RKO (cell line): ENCODE measurements at regions not wholly inside any gene's neighbourhood (a gene's known extent, or its start where the extent isn't known, plus 50 kb on each side); places are given as distances from the start of the nearest gene placed in this dataset.
"Not testable (repeated sequence)": the region's sequence is repeated elsewhere in the genome, so short reads cannot be mapped to it uniquely, and the experiment has no call there.

ENCODE experiments used
- DNase-seq: peaks from one replicate; pipeline ENCODE4 v3.0.0-alpha.2; 2016; ENCODE audit warnings: low spot score

DNA sequence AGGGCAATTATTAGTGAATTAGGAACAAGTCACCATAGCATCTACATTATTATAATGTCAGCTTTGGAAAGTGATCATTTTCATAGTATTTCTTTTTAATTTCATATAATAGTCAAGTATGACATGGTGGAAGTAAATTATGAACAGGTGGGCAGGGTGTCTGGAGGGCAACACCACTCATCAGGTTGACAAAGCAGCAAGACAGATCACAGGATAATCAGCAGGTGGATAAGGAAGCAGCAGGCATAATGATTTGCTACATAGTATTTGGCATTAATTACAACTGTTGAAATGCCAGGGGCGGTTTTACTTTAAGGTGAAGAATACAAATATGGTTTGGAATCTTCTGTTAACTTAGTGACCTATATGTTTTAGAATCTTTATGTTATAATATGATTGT, 1342.2 kb downstream of the PLA2G4A start:
- no peak for DNase-seq

DNA sequence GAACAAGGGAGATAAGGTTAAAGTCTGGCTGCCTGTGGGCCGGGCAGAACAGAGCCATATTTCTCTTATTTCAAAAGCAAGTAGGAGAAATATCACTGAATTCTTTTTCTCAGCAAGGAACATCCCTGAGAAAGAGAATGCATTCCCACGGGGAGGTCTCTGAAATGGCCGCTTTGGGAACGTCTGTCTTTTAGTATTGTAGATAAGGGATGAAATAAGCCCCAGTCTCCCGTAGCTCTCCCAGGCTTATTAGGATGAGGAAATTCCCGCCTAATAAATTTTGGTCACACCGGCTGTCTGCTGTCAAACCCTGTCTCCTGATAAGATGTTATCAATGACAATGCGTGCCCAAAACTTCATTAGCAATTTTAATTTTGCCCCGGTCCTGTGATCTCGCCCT, 1353.3 kb downstream of the PLA2G4A start:
- not testable (repeated sequence) for DNase-seq

- DNase-seq = no peak
Observed at GRCh38 chr1:188188317-188188716, 1359.6 kb downstream of the PLA2G4A start.

DNA sequence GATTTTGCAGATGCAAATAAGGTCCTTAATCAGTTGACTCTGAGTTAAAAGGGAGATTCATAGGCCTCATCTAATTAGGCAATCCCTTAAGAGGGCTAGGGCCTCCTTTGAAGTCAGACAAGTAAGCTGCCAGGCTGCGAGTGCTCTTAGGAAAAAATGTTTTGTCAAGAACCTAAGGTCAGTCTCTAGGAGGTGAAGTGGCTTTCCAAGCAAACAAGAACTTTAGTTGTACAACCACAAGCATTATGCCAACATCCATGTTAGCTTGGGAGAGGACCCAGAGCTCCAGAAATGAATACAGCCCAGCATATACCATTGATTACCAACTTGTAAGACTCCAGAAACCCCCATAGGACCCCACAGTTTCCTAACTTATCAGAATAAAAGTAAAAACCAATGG, 1366.2 kb downstream of the PLA2G4A start:
- no peak for DNase-seq

DNA sequence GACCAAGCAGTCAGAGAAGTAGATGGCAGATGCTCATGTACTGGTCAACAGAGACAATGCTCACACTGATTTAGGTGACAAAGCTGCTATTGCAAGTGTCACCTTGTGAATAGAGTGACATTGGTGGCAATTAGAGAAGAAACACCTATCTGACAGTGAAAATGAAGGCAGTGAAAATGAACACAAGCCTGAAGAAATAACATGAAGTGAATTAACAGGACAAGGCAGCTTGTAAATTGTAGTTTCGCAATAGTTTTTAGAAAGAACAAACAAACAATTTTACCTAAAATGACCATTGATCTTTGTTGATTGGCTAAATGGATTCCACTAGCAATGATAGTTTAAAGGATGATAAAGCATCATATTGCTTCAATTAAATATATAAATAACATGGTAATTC, 1389.5 kb downstream of the PLA2G4A start:
- no peak for DNase-seq

DNA sequence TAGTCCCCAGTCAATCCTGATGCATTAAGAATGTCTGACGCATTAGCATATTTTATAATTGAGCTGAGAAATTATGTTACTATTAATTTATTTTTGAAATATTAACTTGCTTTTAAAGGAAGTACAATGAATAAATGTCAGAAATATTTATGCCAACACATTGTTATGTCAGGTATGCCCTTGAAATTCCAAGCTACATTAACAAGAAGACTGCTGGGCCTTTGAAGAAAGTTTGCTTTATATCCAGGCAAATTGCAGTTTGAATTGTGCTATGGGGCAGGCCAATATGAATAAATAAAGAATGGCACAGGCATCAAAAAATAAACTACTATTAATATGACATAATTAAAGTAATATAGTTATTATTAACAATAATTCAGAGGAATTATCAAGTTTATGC, 1391.3 kb downstream of the PLA2G4A start:
- DNase-seq = no peak

DNA sequence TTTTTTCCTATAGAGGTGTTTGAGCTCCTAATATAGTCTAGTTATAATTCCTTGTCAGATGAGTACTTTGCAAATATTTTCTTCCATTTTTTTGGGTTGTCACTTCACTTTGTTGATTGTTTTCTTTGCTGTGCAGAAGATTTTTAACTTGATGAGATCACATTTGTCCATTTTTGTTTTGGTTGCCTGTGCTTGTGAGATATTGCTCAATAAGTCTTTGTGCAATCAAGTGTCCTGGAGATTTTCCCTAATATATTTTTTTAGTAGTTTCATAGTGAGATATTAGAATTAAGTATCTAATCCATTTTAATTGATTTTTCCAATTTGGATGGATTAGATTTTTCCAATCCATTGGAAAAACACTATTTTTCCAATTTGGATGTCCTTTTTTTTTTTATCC, 1395.5 kb downstream of the PLA2G4A start:
- DNase-seq = no peak

- DNase-seq = no peak
Observed at GRCh38 chr1:188225975-188226374, 1397.2 kb downstream of the PLA2G4A start.

DNA sequence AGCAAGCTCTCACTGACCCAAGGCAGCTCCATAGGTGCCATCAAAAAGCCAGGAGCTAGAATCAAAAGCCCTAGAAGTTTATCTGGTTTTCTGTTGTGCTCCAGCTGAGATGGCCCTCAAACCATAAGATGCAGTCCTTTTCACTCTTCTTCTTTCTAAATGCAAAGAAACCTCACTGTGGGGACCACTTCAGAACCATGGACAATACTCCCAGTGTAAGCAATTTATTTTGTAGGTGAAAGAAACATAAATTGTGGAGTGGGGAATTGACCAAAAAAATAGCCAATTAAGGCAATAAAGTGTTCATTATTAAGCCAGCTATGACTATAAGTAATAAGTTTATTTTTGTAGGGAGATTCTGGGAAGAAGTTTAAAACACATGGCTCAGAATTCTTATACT, 1399.9 kb downstream of the PLA2G4A start:
- no peak for DNase-seq

DNA sequence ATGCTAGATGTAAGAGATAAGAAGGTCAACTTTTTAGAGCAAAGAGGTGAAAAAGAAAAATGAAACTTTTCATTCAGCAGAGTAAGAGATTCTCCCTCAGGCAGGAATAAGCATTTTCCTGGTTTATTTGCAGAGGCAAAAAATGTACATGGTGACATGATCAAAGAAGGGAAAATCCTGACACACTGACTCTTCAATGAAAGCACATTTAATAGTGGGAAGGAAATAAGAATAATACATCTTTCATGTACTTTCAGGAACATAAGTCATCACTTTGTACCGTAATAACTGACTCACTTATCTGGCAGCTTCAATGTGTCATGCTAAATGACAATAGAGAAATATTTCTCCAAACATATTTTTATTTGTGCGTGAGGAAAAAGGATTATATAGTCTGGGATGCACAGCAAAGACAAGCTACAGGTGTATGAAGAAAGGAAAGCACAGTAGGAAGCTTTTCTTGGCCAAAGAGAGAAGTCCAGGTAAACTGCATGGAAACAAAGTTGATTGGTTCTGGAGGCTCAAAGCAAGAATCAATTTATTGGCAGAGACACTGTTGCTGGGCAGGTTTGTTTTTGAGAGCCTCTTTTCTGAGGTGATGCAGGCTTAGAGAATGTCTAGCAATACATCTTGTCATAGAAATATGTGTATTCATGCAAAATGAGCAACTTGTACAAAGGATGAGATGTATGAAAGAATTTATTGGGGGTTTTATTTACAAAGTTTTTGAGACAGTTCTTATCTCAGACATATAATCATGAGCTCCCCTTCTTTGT, 1409.0 kb downstream of the PLA2G4A start:
- peak; percentile 83 for DNase-seq

- DNase-seq = no peak
Observed at GRCh38 chr1:188240772-188241406, 1412.1 kb downstream of the PLA2G4A start.

- DNase-seq = no peak
Observed at GRCh38 chr1:188241629-188242028, 1412.9 kb downstream of the PLA2G4A start.

DNA sequence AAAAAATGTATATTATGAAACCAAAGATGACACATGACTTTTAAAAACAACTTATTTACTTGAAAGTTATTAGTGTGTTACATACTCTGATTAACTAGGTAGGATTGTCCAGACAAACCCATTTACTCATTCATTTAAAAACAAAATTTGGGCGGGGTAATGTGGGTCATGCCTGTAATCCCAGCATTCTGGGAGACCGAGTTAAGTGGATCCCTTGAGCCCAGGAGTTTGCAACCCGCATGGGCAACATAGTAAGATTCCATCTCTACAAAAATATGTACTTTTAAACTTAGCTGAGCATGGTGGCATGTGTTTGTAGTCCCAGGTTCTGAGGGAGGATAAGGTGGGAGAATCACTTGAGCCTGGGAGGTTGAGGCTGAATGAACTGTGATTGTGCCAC, 1414.7 kb downstream of the PLA2G4A start:
- DNase-seq = no peak

DNA sequence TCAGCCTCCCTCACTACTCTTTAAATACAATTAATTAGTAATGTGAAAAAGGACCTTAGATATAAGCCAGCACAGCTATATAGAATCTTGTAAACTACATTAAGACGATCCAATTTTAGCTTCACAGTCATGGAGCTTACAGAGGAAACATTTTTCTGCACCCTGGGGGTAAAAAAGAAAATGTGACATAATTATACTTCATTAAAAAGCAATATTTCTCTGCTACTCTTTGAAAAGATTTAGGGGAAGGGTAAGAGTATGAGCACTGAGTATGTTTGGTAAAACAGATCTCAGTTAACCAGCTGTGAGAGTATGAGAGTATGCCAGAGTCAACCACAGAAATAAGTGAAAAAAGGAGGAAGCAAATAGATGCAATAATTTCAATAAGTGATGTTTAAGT, 1415.9 kb downstream of the PLA2G4A start:
- no peak for DNase-seq

DNA sequence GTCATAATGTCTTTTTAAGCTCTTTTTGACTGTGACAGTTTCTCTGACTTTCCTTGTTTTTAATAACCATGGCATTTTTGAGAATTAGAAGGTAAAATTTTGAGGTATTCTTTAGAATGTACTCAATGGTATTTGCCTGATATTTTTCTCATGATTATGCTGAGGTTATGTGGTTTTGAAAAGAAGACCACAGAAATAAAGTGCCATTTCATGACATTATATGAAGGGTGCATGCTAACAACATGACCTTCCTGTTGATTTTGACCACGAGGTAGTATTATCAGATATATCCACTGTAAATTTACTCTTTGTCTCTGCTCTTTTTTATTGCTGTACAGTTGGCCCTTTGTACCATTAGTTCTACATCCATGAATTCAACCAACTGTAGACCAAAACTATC, 1418.5 kb downstream of the PLA2G4A start:
- DNase-seq = no peak

DNA sequence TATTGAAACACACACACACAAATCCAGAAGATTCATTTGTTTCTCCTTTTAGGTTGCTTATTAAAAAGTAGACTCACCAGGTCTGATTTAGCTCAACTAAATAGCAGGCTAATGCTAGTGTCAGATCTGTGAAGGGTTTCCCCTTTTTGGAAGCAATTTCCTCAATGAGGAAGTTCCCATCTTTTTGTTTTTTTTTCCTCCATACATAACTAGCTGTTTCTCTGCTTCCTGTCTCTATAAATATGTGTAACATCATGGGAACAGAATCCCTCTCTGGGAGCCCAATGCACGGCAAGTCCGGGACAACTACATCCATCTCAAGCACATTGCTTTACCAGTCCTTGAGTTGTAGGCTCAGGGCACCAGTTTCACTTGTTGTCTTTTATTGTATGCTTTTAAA, 1421.1 kb downstream of the PLA2G4A start:
- DNase-seq = no peak

- DNase-seq = no peak
Observed at GRCh38 chr1:188251036-188251435, 1422.3 kb downstream of the PLA2G4A start.

DNA sequence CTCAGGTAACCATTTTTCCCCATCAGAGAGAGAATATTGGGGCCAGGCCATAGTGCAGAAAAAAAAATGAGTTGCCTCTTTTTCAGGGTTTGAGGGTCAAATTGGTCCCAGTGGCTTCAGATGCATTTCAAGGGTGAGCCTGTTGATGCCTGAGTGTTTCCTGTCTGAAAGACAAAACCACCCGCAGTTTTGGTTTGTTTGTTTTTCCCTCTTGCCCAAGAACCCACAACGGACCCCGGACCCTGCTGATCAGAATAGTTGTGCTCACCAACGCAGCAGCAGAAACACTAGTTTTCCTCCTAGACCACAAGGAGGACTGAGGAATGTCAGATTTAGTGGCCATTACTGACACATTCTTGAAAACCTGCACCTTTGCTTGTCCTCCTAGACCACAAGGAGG, 1433.1 kb downstream of the PLA2G4A start:
- DNase-seq = no peak

DNA sequence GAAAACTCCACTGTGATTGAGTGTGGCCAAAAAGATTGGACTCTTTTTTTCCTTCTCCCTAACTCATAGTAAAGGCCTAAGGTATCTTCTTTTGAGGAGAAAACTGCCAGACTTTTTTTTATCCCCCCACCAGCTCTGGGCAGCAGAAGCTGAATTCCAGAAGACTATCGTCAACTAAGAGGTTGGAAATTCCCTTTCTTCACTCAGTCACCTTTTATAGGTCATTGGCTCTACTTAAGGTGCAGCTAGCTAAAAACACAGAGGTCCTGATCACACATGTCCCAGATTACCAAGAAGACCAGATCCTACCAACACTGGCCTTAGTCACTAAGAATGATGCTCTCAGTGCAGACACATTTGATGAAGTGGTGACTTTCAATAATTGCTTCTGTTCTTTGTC, 1441.2 kb downstream of the PLA2G4A start:
- DNase-seq = no peak

DNA sequence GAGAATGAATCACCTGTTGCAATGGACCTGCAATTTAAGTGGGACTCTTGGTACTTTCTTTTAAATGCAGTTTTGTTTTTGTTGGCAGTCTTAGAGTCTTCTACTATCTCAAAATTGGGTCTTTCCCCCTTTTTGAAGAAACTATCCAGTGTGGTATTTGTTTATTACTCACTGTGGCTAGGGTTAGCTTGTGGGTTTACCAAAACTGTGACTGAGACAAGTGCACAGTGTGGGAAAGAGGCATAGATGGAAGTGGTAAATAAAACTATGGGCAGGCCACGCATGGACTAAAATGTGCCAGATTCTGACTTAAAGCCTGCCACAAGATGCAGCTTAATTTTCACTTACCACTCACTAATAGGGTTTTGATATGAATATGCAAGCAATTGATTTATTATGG, 1441.7 kb downstream of the PLA2G4A start:
- no peak for DNase-seq

- DNase-seq = no peak
Observed at GRCh38 chr1:188277771-188278170, 1449.0 kb downstream of the PLA2G4A start.

GRCh38 chr1:188281921-188282320, 1453.2 kb downstream of the PLA2G4A start:
- no peak for DNase-seq

- DNase-seq = no peak
Observed at GRCh38 chr1:188295157-188295556, 1466.4 kb downstream of the PLA2G4A start.

GRCh38 chr1:188302746-188303145, 1474.0 kb downstream of the PLA2G4A start:
- DNase-seq = no peak
